ENCODE measurements at regions not wholly inside any gene's neighbourhood (a gene's known extent, or its start where the extent isn't known, plus 50 kb on each side); places are given as distances from the start of the nearest gene placed in this dataset.

DNA sequence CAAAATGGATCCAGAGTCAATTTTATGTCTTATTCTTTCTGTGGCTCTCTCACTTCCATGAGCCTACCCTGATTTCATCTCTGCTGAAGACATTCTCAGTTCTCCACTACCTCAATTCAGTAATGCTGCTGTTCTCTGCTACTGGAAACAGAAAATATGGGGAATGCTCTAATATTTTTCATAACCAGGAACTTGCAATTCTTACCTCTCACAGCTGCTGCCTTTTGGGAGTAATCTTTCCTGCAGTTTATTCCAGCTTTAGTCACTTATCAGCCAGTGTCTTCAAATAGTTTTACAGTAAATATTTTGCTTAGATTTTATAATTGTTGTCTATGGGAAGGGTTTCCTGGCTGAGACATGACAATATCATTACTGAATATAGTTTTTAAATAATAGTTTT, 145.1 kb upstream of the UFM1 start:
- TF ChIP-seq EZH2 (IDR thresholded peaks at IDR 0.05; ENCODE audit: insufficient read depth, poor library complexity, severe bottlenecking) (no peak), EZH2phosphoT487 (IDR thresholded peaks at IDR 0.05; ENCODE audit: insufficient read depth, low read depth) (no peak)

All from GM23248 (cell line).